Inflammatory macrophage treated with lipopolysaccharide for 4 hours (primary cell): ENCODE measurements at regions not wholly inside any gene's neighbourhood (a gene's known extent, or its start where the extent isn't known, plus 50 kb on each side); places are given as distances from the start of the nearest gene placed in this dataset.

ENCODE experiments used
- DNase-seq: peaks from one replicate; pipeline ENCODE4 v3.0.0-alpha.2; 2020

- no peak for DNase-seq
These were observed 183.7 kb downstream of the RGS3 start for GRCh38 chr9:113646946-113647914.

- DNase-seq, result no peak
These were observed 184.5 kb downstream of the RGS3 start for GRCh38 chr9:113648048-113648447.

GRCh38 chr9:113648586-113648985 lies 185.1 kb downstream of the RGS3 start:
- DNase-seq, result no peak

- DNase-seq, result no peak
These were observed 185.5 kb downstream of the RGS3 start for GRCh38 chr9:113649054-113649453.

GRCh38 chr9:113649855-113650206 lies 186.3 kb downstream of the RGS3 start:
- DNase-seq, result no peak

- DNase-seq, result no peak
These were observed 186.9 kb downstream of the RGS3 start for GRCh38 chr9:113650207-113651131.

GRCh38 chr9:113651896-113652295 lies 188.4 kb downstream of the RGS3 start:
- no peak for DNase-seq

GRCh38 chr9:113652355-113653152 lies 189.0 kb downstream of the RGS3 start:
- DNase-seq, result no peak

- DNase-seq, result no peak
These were observed 190.4 kb downstream of the RGS3 start for GRCh38 chr9:113653746-113654604.

GRCh38 chr9:113654605-113655428 lies 191.3 kb downstream of the RGS3 start:
- DNase-seq, result no peak

GRCh38 chr9:113656771-113657670 lies 193.5 kb downstream of the RGS3 start:
- DNase-seq, result no peak

GRCh38 chr9:113657765-113658544 lies 194.4 kb downstream of the RGS3 start:
- DNase-seq, result peak; percentile 73

GRCh38 chr9:113658545-113658895 lies 195.0 kb downstream of the RGS3 start:
- DNase-seq, result peak; percentile 79

- no peak for DNase-seq
These were observed 195.5 kb downstream of the RGS3 start for GRCh38 chr9:113659039-113659438.

GRCh38 chr9:113659740-113660139 lies 196.2 kb downstream of the RGS3 start:
- peak; percentile 7 for DNase-seq

GRCh38 chr9:113660196-113660595 lies 196.7 kb downstream of the RGS3 start:
- DNase-seq, result peak; percentile 13

- DNase-seq, result no peak
These were observed 197.5 kb downstream of the RGS3 start for GRCh38 chr9:113661074-113661473.

- no peak for DNase-seq
These were observed 200.8 kb downstream of the RGS3 start for GRCh38 chr9:113664181-113664875.
